ENCODE measurements at regions not wholly inside any gene's neighbourhood (a gene's known extent, or its start where the extent isn't known, plus 50 kb on each side); places are given as distances from the start of the nearest gene placed in this dataset.

DNA sequence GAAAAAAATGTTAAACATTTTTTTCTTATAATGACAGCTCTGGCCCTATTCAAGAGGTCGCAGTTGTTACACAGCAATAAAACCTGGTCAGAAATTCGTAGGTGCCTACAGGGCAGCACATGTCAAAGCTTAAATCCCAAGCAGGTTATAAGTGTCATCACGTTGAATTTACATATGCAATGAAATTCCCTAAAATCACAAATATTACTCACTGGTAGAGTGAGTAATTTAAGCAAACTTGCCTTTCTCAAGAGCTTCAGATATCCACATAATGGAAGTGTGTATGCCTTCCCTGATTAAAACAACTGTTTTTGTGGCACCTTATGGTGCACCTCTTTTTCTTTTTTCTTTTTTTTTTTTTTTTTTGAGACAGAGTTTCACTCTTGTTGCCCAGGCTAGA is 90.7 kb upstream of the FNDC3B start:
- FAIRE-seq: no peak
- ChIA-PET POLR2A (ENCODE audit: partially characterized antibody) (no interaction called here), CTCF (ENCODE audit: partially characterized antibody) (interaction anchor here (1.0 kb wide), 1 partner anchor 15 kb away, joined by 4 read pairs; no protein-coding TSS in a partner anchor)

More for the DNA sequence above, 90.7 kb upstream of the FNDC3B start:
- no peak overlapping the region for H2BK20ac ChIP-seq (ENCODE audit: low read length)
- no peak overlapping the region for H3K18ac ChIP-seq (ENCODE audit: extremely low read depth, low read length)
- no peak overlapping the region for H2AK5ac ChIP-seq (ENCODE audit: low read depth, low read length)
- no peak overlapping the region for H3K56ac ChIP-seq (replicated peaks; ENCODE audit: insufficient read length, low read depth, low read length)
- no peak overlapping the region for H2BK5ac ChIP-seq (ENCODE audit: low read depth, low read length)
- 88% methylated on average over 3 of the region's 3 CpGs; no CpG with 5 or more reads in 1 of the 2 experiments for WGBS, 2 experiments (ENCODE audit: extremely low coverage in 1 of 2, insufficient coverage in 1 of 2, insufficient read length in 1 of 2, insufficient replicate concordance in 2 of 2, low coverage in 1 of 2, low lambda C conversion rate in 2 of 2, missing lambda C conversion rate in 1 of 2)
- H3K9me3 ChIP-seq (ENCODE audit: insufficient read depth in 2 of 2, low read depth in 1 of 2, low read length in 1 of 2): no peaks in the 10 kb centered on the region
- no peaks in the 10 kb centered on the region for H4K20me1 ChIP-seq (replicated peaks in 1 of 2; ENCODE audit: control insufficient read depth in 1 of 2, insufficient read depth in 2 of 2, low read length in 2 of 2)
- no peak overlapping the region for H4K91ac ChIP-seq (replicated peaks; ENCODE audit: insufficient read length, low read length)
- no peaks in the 10 kb centered on the region for H3K79me2 ChIP-seq (ENCODE audit: control insufficient read depth in 1 of 2, insufficient read depth in 2 of 2, low read length in 2 of 2)
- H3K4me2 ChIP-seq (ENCODE audit: insufficient read depth in 1 of 2, low read depth in 2 of 2, low read length in 2 of 2): no peak overlapping the region
- H3K27me3 ChIP-seq (replicated peaks in 1 of 4; ENCODE audit: control insufficient read depth in 3 of 4, extremely low read depth in 1 of 4, insufficient read depth in 3 of 4, low read length in 3 of 4): no peaks in the 10 kb centered on the region
- H2BK12ac ChIP-seq (ENCODE audit: low read depth, low read length): no peak overlapping the region
- DNase-seq (ENCODE audit: low read depth in 1 of 2, low spot score in 2 of 2): no peak
- no peak overlapping the region for H3K4me3 ChIP-seq (ENCODE audit: extremely low read depth in 1 of 4, insufficient read depth in 2 of 4, low read depth in 3 of 4, low read length in 4 of 4)
- no peaks in the 10 kb centered on the region for H3K79me1 ChIP-seq (ENCODE audit: low read depth, low read length)
- no peak overlapping the region for H3K27ac ChIP-seq (ENCODE audit: low read depth, low read length)
- H4K5ac ChIP-seq (ENCODE audit: insufficient read length, low read depth, low read length): no peak overlapping the region
- H3K23ac ChIP-seq (ENCODE audit: insufficient read length): no peak overlapping the region
- H3K14ac ChIP-seq (ENCODE audit: insufficient read length): no peak overlapping the region
- no peak overlapping the region for H4K8ac ChIP-seq (ENCODE audit: extremely low read depth, insufficient read depth, low read length)
- no peak overlapping the region for H3K4ac ChIP-seq (replicated peaks; ENCODE audit: insufficient read length, low read depth, low read length)
- H3K36me3 ChIP-seq (ENCODE audit: control insufficient read depth in 2 of 4, insufficient read depth in 4 of 4, low read length in 3 of 4): no peaks in the 10 kb centered on the region
- H2BK15ac ChIP-seq (ENCODE audit: low read length): no peak overlapping the region
- H3K23me2 ChIP-seq (ENCODE audit: low read depth, low read length): no peaks in the 10 kb centered on the region
- H3K4me1 ChIP-seq (replicated peaks in 1 of 4; ENCODE audit: control insufficient read depth in 3 of 4, insufficient read depth in 4 of 4, low read length in 3 of 4): no peaks in the 10 kb centered on the region; a peak in 1 of 7 replicates
- no peak overlapping the region for H3K9ac ChIP-seq (replicated peaks in 1 of 4; ENCODE audit: extremely low read depth in 1 of 4, low read depth in 3 of 4, low read length in 3 of 4)
- H2BK120ac ChIP-seq (replicated peaks; ENCODE audit: low read depth, low read length): no peak overlapping the region
- TF ChIP-seq, protein P1, sequence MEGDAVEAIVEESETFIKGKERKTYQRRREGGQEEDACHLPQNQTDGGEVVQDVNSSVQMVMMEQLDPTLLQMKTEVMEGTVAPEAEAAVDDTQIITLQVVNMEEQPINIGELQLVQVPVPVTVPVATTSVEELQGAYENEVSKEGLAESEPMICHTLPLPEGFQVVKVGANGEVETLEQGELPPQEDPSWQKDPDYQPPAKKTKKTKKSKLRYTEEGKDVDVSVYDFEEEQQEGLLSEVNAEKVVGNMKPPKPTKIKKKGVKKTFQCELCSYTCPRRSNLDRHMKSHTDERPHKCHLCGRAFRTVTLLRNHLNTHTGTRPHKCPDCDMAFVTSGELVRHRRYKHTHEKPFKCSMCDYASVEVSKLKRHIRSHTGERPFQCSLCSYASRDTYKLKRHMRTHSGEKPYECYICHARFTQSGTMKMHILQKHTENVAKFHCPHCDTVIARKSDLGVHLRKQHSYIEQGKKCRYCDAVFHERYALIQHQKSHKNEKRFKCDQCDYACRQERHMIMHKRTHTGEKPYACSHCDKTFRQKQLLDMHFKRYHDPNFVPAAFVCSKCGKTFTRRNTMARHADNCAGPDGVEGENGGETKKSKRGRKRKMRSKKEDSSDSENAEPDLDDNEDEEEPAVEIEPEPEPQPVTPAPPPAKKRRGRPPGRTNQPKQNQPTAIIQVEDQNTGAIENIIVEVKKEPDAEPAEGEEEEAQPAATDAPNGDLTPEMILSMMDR (IDR thresholded peaks at IDR 0.05; ENCODE audit: control extremely low read depth in 1 of 3, insufficient read depth in 1 of 3, low read depth in 1 of 3, low read length in 3 of 3): no peak
- no peak for TF ChIP-seq RBBP5 (IDR thresholded peaks at IDR 0.05; ENCODE audit: borderline replicate concordance, low read depth, low read length)
- no peak for TF ChIP-seq KDM4A (IDR thresholded peaks at IDR 0.05; ENCODE audit: low read depth, low read length, severe bottlenecking)
- TF ChIP-seq SUZ12 (IDR thresholded peaks at IDR 0.05; ENCODE audit: low read length): no peak
- TF ChIP-seq CREB1 (IDR thresholded peaks at IDR 0.05): no peak
- no peak for TF ChIP-seq NANOG (IDR thresholded peaks at IDR 0.05; ENCODE audit: insufficient read depth, low read depth, low read length, poor library complexity, severe bottlenecking)
- no peak for TF ChIP-seq KDM5A (IDR thresholded peaks at IDR 0.05; ENCODE audit: low read length)
- TF ChIP-seq CHD1 (IDR thresholded peaks at IDR 0.05; ENCODE audit: low read depth, low read length): no peak
- no peak overlapping the region for H2AFZ ChIP-seq (ENCODE audit: low read length)

Data from H1 (cell line).